GM18511 (cell line): ENCODE measurements at regions not wholly inside any gene's neighbourhood (a gene's known extent, or its start where the extent isn't known, plus 50 kb on each side); places are given as distances from the start of the nearest gene placed in this dataset.

ENCODE experiments used
- ATAC-seq: cut with Tn5 transposase; IDR thresholded peaks from one replicate; pipeline ENCODE4 v1.9.1; 2021; ENCODE audit warnings: mild to moderate bottlenecking, moderate library complexity; ENCODE audit not compliant: unreplicated experiment

DNA sequence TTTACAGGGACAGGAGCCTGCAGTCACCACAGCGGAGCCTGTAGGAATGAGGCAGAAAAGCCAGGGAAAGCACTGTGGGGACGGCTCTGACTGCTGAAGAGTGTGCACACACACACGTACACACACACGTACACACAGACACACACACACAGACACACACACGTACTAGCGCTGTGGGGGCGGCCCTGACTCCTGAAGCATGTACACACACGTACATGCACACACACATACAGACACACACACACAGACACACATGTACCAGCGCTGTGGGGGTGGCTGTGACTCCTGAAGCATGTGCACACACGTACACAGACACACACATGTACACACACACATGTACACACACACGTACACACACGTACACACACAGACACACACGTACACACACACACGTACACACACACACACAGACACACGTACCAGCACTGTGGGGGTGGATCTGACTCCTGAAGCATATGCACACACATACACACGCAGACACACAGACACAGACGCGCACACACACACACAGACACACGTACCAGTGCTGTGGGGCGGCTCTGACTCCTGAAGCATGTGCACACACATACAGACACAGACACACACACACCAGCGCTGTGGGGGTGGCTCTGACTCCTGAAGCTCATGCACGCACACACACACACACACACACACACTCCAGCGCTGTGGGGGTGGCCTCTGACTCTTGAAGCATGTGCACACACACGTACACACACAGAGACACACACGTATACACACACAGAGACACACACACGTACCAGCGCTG lies 127.3 kb downstream of the DLL1 start:
- ATAC-seq = no peak

DNA sequence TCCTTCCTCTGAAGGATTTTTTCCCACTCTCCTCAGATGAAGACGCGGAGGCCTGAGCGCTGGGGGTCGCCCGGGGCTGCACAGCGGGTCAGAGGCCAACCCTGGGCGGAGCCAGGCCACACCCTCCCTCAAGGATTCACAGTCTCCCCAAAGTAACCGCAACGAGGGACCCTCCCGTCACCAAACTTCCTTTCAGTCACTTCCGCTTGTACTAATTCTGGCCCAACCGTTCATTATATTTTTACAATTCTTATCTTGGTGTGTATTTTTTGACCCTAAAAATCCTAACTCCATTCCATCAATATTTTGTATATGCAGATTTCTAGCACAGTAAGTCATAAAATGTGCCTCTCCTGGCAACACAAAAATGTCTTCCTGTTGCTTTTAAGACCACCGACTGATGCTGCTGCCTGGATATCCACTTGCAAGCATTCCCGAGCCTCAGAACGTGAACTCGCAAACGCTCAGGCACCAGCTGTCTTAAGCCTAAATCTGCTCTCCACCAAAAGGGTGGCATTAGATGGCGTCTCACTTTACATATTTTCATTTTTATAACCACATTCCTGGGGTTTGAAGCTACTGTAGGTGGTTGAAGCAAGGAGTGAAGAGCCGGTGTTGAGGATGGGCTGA lies 128.0 kb downstream of the DLL1 start:
- no peak for ATAC-seq

DNA sequence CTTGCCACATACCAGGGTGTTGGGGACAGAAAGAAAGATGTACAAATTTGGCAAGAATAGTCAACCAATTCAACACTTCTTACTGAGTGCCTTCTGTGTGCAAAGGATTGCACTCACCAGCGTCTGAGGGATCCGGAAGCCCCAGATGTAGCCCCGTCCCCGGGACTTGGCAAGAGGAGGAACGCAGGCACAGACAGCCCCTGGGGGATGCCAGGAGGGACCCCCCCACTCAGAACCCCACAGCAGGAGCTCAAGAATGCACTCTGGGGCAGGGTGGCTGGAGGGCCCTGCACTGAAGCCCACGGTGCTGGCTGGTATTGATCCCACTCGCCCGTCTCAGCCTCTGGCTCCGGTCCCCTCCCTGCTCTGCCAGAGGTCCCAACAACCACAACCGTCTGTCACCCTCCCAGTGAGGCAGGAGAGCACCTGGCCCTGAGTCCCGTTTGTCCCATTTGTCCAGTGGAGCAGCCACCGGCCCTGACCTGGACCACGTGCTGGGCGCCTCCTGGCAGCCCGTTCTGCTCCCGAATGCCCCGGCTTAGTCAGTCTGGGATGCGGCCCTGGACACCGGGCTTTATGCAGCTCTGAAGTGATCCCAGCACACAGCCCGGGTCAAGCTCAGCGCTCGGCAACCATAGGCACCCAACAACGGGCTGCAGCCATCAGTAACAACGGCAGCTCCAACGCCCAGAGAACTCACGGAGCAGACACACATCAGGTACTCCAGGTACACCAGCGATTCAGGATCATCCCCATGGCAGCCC lies 128.7 kb downstream of the DLL1 start:
- no peak for ATAC-seq

DNA sequence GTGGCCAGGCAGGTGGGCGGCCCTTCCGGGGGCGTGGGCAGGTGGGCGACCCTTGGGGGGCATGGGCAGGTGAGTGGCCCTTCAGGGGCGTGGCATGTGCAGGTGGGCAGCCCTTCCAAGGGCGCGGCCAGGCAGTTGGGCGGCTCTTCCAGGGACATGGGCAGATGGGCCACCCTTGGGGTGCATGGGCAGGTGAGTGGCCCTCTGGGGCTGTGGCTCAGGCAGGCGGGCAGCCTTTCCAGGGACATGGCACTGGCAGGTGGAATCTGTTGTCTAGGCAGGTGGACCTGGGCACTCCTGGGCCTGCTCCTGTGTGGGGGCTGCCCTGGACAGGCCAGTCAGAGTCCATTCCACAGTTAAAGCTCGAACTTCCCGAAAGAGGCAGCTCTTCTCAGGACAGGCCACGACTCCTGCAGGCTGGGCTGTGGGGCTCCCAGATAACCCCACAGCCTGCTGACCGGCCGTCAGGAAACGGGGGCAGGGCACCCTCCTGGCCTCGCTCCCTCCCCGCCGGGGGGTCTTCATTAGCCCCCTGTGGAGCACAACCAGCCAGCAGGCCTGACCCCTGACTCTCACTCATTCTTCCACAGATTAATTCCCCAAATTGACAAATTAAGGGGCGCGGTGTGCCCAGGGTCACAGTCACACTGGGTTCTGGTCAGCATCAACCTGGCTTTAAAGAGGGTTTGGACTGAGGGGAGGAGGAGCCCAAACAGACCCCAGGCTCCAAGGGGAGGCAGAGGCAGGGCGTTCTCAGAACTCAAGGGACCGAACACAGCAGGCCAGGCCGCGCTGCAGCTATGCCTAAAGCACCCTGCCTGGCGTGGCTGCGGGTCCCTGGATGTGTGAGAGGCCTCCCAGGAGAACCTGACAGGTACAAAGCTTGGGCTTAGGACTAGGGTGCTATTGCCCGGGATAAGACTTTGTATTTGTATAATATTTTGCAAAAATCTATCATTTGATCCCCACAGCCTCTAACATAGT lies 130.0 kb downstream of the DLL1 start:
- no peak for ATAC-seq

DNA sequence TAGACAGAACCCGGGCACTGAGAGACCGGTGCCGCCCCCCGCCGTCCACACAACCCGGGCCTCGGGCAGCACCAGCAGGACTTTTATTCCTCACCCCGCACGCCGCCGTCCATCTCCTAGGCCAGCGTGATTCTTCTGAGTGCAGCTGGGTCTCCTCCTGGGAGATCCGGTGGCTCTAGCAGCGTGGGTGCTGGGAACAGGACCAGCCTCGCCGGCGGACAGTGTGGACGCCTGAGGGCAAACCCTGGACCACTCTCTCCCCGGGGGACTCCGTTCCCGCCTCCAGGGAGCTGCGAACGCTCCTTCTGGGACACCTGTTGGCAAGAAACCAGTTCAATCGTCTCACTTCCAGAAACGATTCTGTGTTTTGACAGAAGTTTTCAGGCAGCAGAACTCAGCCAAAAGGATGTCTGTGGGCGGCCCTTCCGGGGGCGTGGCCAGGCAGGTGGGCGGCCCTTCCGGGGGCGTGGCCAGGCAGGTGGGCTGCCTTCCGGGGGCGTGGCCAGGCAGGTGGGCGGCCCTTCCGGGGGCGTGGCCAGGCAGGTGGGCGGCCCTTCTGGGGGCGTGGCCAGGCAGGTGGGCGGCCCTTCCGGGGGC lies 130.7 kb downstream of the DLL1 start:
- ATAC-seq = no peak

DNA sequence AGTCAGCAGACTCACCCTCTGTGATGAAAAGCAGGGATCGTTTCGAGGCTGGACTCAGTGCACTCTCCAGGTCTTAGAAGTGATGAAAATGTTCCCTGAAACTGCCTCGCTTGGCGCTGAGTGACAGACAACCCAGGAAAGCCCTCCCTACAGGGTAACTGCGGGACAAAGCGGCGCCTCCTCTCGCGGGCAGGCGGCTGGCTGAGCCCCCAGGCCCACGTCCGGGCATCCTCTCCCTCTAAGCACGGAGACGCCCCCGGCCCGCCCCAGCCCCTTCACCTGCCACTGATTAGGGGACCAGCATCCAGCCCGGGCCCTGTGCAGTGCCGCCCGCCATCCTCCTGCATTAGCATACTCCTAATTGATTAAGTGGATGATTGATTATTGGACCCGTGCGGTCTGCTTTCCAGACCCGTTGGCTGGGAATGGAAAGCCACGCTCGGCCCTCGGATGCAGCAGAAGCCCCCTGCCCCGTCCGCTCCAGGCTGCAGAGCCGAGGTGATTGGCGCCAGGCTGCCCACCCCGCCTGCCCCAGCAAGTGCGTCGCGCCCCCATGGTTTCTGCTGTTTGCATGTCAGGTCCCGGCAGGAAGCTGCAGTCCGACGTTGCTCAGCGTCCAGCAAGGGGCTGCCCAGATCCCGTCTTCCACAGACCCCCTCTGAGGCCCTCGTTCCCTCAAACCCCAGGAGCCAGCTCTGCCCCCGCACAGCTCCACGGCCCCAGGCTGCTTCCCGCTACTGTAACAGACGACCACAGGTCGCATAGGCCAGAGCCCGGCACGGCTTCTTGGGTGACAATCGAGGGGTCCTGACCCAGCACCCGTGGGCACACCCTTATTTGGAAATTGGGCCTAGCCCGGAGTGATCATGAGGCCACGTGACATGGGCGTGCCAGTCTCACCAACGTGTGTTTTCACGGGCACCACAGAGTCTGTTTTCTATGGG lies 131.6 kb downstream of the DLL1 start:
- no peak for ATAC-seq

DNA sequence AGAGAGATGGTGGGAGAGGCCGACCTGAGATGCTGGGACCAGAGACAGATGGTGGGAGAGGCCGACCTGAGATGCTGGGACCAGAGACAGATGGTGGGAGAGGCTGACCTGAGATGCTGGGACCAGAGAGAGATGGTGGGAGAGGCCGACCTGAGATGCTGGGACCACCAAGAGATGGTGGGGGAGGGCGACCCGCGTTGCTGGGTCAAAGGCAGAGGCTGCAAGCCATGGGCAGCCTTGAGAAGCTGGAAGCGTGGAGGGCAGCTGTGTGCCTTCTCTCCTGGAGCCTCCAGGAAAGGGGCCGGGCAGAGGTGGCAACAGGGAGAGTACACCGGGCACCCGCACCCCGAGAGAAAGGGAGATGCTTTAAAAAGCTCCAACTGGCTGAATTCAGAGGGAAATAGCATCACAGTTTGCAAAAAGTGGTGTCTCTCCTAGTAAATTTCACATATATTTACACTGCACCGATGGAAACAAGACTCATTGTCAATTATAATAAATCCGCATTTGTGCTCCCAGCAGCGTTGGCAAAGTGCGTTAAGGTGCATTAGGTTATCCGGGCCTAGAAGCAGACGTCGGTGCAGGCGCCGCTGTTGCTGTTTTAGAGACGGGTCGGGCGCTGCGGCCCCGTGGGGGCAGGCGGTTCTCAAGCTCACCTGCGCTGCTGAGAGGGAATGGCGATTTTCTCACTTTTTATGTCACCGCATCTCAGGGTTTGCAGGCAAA lies 132.4 kb downstream of the DLL1 start:
- ATAC-seq = no peak

DNA sequence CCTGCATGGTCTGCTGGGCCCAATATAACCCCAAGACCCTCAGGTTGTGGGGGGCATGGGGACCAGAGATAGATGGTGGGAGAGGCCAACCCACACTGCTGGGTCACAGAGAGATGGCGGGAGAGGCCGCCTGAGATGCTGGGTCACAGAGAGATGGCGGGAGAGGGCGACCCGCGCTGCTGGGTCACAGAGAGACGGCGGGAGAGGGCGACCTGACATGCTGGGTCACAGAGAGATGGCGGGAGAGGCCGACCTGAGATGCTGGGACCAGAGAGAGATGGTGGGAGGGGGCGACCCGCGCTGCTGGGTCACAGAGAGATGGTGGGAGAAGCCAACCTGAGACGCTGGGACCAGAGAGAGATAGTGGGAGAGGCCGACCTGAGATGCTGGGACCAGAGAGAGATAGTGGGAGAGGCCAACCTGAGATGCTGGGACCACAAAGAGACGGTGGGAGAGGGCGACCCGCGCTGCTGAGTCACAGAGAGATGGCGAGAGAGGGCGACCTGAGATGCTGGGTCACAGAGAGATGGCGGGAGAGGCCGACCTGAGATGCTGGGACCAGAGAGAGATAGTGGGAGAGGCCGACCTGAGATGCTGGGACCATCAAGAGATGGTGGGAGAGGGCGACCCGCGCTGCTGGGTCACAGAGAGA lies 133.2 kb downstream of the DLL1 start:
- no peak for ATAC-seq

DNA sequence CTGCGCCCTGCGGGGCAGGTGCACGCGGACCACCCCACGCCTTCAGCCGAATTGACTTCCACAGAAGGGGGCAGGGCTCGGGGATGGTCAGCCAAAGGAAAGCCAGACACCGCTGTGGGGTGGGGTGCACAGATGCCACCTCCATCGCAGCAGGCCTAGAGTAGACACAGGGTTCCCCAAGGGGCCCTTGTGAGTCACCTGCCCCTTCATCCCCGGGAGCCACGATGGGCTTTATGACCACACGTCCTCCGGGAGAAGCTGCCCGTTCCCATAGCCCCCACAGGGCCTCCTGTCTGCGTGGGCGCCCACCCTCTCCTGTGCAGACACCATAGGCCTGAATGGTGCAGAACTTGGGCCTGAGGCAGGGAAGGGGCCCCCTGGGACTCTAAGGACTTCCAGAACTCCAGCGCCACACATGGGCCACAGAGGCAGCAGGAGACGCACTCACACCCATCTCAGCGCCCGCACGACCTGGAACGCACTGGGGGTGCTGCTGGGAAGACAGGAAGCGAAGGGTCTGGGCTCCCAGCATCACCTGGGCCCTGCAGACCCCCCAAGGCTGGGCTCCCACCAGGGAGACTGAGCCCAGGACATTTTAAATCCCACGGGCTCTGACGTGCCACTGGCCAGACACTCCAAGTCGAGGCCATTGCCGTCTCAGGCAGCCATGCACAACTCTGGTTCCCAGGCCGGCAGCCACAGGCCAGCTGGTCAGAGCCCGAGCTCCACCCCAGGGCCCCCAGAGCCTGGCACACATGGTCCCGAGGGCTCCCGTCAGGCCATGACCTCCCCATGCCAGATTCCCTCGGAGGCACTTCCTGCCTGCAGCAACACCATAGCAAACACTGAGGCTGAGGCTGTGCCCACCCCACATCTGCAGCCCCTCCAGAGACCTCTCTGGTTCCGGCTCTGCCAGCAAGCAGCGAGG lies 134.2 kb downstream of the DLL1 start:
- no peak for ATAC-seq

DNA sequence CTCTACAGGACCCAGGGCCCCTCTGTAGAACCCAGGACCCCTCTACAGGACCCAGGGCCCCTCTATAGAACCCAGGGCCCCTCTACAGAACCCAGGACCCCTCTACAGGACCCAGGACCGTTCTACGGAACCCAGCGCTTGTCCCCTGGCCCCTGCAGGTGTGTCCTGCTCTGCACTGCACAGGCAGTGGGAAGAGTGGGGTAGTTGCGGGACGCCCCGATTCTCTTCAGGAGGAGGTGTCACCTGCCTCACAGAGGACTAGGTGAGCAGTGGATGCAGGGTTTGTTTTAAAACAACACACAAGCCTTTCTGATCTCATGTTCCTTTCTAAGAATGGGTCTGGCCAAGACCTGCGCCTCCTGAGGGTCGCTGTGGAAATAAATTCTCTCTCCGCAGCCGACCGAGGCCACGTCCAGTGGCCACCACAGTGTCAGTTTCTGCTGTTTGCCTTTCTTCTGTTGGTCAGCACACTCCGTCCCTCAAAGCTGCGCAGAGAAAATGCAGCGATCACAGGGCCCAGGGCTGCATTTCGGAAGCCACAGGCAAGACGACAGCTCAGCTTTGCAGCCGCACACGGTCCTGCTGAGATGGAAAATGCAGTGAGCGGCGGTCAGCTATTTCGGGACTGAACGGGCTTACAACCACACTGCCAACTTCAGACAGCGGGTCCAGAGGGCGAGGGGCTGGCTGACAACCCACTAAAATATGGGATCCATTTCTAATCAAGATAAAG lies 135.2 kb downstream of the DLL1 start:
- ATAC-seq = no peak

DNA sequence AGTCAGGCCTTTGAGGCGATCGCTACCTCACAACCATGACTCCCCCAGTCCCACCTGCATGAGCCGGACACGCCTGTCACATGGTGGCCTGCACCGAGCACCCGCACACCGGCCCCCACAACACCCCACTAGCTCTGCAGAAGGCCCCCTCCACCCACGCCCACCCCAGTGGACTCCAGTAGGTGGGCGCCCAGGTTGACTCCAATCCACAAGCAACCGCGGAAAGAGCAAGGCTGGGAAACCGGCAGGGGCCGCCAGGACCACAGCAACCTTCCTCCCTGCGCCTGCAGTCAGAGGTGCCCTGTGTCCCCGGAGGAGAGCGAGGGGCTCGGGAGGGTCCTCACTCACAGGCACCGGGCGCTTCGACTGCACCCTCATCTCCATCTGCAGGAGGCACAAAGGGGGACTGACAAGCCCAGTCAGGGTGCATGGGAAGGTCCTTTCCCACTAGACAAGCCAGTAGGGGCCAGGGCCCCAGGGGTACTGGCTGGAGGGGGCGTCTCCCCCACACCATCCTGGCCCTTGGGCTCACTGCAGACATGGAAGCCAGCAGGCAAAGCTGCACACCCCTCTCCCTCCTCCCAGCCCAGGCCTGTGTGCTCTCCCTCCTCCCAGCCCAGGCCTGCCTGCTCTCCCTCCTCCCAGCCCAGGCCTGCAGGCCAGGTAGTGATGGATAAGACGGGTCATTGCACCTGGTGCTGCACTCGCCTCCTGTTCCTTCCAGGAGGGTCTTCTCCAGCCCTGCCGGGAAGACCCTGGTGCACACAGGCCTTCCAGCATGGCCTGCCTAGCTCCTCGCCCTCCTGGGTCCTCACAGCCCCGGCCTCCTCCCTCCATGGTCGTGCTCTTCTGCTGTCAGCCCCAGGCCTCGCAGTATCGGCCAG lies 137.2 kb downstream of the DLL1 start:
- no peak for ATAC-seq

DNA sequence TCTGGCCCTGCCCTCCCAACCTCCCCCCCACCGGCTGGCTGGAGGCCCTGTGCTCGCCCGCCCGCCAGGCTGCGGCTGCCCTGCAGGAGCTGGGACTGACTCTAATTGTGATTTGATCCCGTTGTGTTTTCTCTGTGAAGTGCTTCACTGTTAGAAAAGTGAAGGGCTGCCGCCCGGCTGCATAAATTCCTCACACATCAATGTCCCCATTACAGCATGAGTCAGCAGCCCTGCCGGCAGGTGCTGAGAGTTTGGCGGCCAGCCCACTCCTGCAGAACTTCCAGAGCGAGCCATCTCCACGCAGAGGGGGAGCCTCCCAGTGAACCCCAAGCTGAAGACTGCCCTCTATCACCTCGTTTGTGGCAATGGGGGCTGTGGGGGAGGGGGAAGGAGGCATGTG lies 137.9 kb downstream of the DLL1 start:
- ATAC-seq = no peak

DNA sequence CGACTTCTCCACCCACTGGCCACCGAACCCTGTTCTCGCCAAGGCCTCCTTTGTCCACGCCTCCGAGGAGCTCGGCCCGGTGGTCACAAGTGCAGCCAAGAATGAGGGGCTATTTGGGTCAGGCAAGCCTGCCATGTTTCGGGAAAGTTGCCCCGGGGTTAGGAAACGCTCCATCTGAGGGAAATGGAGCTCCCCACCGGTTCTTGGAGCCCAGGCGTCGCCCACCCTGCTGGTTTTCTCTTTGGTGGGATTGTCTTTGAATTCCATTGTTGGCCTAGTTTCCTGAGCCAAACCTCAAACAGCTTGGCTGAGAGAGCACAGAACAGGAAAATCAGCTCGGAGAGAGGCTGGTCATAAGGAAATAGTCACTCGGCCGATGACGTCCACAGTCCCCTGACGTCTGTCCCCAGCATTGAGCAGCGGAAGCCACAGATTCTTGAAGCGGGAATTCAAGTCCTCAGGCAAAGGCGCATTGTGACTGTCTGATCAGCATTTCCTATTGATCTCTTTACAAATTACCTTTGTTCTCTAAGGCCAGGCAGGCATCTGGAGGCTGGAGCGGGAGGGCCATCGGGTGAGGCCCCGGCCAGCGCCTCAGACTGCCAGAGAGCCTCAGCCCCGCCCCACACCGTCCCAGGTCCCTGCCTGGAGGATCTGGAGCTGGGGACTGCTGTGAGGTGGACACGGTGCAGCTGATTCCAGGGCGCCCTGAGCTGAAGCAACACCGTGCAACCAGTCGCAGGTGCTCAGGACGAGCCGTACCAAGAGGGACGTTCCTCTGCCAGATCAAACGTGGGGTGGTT lies 138.6 kb downstream of the DLL1 start:
- no peak for ATAC-seq

DNA sequence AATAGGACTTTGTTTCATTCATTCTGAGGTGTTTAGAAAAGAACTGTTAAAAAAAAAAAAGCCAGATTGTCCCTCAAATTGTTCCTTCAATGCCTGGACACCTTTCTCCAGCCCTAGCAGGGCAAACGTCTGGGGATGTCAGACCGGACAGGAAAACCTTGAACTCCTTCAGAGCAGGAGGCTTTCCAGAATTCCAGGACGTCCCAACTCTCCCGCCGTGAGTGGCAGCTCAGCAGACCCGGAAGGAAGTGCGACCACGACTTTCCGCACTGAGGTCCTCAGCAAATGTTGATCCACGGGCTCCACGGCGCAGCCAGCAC lies 139.1 kb downstream of the DLL1 start:
- ATAC-seq = no peak

DNA sequence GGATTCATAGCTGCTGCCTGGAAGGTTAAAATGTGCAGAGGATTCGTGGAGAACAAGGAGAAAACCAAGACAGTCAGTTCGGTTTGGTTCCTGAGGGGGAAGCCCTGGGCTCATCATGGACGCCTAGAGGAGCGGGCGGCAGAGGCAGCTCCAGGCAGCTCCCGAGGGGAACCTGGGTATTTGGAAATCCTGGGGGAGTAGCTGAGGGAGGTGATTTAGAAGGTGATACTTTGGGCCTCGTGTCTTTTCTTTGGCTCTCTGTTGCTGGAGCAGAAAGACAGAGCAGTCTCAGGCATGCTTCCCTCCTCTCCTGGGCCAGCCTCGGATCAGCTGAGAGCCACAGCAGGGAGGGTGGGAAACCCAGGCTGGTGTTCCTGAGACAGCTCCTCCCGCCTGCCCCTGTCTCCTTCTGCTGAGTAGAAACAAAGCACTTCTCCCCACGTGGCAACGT lies 139.5 kb downstream of the DLL1 start:
- ATAC-seq = no peak
